DMS79 (cell line): ENCODE measurements at regions not wholly inside any gene's neighbourhood (a gene's known extent, or its start where the extent isn't known, plus 50 kb on each side); places are given as distances from the start of the nearest gene placed in this dataset.
"Not testable (repeated sequence)": the region's sequence is repeated elsewhere in the genome, so short reads cannot be mapped to it uniquely, and the experiment has no call there.

Experiments used
- DNase-seq: peaks from one replicate; lab custom pipeline; 2025; lab: John Stamatoyannopoulos, UW

DNA sequence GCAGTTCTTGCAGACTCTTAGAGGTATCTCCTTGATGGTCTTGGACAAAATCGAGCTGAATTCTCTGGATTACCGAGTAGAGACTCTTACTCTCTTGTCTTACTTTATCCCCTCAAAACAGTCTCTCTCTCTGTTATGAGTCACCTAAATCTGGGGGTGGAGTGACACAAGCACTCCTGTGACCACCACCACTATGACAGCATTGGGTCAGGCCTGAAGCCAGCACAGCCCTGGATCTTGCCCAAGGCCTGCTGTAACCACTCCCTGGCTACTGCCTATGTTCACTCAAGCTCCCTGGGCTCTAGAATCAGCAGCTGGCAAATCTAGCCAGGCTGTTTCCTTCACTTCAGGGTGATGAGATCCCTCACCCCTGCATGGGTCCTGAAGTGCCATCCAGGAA lies 662.5 kb downstream of the LUZP2 start:
- no peak for DNase-seq

DNA sequence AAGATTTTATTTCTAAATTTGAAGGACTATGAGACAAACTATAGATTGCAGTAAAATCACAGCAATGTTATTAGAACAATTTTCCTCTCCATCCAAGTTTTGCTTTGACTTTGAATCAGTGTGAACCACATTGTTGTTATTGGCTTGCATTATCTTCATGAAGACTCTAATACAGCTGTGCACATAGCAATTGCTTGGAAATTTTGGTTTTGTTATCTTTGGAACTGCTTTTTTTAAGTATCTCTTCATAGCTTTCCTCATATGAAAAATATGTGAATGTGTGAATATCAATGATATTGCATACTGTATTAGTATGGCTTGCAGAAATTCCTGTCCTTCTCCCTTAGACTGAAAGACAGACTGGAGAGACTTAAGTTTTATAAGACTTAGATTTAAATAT lies 666.6 kb downstream of the LUZP2 start:
- no peak for DNase-seq

DNA sequence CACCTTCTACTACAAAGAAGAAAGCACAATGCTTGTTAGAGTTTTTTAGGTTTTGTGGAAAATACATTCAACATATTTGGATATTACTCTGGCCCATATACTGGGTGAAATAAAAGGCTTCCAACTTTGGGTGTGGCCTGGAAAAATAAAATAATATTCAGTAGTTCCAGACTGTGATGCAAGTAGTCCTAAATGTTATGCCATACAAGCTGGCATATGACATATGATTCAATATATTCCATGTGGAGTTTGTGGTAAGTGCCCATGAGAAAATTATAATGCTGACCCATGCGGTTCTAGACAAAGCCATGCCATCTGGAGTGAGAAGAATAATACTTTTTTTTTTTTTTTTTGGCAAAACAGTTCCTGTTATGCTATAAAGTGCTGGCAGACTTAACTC lies 683.3 kb downstream of the LUZP2 start:
- DNase-seq, result no peak

DNA sequence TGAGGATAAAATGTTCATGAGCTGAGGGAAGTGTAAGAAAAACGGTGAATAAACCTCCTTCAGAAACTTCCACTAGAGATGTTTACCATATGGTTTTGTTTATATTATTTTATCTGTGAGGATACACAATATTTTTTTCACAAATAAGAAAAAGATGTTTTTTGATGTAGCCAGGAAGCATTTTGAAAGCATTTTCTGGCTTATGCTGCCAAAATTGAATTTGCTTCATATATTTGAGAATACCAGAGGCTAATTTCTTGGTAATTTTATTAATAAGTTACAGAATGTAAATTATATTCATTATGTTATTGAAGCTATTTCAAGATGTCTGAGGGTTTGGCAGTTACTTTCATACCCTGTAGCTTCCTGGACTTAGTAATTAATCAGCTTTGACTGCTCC lies 686.6 kb downstream of the LUZP2 start:
- DNase-seq, result no peak

DNA sequence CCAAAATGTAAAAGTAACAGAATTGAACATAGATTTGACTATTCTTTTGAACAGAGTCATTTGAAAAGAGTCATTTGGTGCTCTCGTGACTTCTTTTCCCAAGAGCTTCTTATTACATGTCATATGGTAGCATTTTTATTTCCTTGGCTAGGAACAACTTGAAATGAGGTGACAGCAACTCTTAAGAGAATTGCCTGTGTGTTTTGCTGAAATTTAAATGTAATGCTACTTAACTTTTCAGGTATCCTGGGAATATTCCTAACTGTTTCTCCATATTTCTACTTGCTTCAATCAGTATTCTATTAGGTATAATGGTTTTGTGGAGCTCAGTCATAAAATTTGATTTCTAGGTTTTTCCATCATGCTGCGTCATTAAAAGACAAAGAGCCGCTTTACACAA lies 700.7 kb downstream of the LUZP2 start:
- no peak for DNase-seq

DNA sequence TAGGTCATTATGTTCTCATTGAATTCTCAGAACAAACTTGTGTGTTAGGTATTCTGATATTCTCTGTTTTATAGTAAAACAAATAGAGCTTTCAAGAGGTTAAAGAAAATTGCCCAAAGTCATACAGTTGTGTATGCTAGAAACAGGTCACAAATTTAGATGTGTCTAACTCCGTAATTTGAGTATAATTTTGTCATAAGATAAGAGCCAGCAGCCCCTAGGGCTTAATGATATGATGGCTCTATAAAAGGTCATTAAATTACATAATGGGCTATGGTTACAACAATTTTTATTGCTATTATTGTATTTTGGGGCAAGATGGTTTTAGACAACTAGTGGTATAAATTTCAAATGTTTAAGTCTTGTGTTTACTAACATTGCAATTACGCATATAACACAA lies 701.9 kb downstream of the LUZP2 start:
- no peak for DNase-seq

DNA sequence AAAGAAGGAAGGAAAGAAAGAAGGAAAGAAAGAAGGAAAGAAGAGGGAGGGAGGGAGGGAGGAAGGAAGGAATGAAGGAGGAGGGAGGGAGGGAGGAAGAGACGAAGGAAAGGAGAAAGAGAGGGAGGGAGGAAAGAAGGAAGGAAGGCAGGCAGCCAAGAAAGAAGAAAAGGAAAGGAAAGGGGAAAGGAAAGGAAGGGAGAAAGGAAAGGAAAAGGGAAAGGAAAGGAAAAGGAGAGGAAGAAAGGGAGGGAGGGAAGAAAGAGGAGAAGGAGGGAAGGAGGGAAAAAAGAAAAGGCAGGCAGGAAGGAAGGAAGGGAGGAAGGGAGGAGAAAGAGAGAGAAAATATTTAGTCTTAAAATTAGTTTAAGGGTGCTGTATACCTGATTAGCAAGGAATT lies 704.1 kb downstream of the LUZP2 start:
- no peak for DNase-seq

DNA sequence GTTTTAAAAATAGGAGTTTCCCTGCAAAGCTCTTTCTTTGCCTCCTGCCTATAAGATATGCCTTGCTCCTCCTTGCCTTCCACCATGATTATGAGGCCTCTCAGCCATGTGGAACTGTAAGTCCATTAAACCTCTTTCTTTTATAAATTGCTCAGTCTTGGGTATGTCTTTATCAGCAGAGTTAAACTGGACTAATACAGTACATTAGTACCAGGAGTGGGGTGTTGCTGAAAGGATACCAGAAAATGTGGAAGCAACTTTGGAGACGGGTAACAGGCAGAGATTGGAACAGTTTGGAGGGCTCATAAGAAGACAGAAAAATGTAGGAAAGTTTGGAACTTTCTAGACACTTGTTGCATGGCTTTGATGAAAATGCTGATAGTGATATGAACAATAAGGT lies 709.9 kb downstream of the LUZP2 start:
- no peak for DNase-seq

DNA sequence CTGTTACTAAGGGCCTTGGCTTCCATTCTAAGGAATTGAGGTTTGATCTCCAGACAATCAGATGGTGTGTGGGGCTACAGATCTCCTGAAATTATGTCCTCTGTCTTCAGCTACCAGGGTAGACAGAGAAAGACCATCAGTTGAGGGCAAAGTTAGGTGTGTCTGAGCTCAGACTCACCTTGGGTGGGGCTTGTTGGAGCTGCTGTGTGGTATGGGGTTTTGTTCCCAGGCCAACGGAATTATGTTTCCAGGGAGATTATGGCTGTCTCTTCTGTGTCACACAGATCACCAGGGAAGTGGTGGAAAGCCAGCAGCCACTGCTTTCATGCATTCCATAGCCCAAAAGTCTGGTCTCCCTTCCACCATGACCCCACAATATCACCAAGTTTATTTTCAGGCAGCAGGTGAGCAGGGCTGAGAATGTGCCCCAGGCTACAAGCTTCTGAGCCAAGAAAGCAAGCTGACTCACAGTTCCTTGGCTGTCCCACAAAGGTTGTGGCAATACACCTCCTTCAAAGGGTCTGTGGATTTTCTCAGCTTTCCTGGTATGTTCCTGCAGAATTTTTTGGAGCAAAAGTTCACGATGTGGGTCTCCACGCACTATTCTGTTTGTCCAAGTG lies 714.9 kb downstream of the LUZP2 start:
- no peak for DNase-seq

DNA sequence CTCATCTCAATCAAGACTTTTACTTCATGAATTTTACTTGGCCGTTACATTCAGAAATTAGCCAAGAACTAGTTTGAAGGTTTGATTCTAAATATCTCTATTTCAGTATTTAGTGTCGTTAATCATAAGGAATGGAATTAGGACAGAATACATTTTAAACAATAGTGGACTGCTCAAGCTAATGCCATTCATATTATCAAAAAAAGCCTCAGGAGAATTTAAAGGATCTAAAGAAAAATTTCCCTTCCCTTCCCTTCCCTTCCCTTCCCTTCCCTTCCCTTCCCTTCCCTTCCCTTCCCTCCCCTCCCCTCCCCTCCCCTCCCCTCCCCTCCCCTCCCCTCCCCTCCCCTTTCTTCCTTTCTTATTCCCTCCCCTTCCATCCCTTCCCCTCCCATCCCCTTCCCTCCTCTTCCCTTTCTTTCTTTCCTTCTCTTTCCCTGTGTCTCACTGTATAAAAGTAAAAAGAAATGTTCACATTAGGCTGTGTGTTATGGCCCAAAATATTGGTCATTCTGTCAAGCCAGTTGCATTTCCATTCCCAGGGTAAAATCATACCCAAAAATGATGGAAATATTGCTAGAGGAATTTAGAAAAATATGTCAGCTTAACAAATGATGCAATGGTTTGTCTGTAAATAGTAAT lies 717.8 kb downstream of the LUZP2 start:
- no peak for DNase-seq

DNA sequence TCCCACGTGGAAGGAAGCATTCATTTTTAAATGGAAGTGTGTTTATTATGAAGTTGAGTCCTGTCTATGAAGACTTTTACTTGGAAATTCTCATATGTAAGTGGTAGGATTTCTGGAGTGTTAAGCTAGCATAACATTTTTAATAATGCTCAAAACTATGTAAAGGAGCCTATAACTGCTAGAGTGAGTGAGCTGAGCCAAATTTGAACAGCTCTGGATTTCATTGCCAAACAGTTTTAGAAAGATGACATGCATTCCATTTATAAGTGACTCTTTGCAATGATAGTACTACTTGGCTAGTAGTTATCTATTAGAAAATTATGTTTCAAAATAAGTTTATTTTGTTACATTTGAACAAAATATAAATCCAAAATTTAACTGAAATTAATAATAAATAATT lies 721.2 kb downstream of the LUZP2 start:
- DNase-seq, result no peak

DNA sequence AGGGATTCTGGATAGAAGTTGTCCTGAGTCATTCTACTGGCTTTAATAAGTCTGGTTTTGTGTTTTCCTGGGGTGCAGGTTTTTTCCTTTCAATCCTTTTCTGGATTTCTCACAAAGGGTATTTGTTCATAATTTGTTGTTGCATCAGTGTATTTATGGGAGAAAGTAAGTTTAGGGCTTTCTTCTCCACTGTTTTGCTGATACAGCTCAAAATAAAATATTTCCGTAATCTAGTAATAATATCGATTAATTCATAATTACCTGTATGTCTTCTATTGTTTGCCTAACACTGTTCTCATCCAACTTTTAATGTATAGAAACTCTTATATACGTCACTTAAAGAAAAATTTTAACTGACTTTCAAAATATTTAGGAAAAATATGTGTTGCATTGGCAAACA lies 728.2 kb downstream of the LUZP2 start:
- no peak for DNase-seq

DNA sequence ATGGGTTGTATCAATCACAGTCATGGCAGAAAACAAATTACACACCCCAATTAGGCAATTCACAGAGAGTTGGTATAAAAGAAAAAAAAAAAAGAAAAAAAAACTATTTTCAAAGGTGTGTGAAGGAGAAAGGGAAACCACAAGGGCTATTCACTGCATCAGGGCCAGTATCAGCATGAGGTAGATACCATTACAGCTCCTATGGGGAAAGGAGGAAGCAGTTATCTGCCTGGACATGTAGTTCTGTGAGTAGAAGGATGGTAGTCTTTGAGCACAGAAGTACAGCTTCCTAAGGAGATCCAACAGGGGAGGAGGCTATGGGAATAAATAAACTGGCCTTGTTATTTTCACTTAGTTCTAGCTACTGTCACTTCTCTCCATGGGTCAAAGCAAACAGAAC lies 746.1 kb downstream of the LUZP2 start:
- DNase-seq, result no peak

DNA sequence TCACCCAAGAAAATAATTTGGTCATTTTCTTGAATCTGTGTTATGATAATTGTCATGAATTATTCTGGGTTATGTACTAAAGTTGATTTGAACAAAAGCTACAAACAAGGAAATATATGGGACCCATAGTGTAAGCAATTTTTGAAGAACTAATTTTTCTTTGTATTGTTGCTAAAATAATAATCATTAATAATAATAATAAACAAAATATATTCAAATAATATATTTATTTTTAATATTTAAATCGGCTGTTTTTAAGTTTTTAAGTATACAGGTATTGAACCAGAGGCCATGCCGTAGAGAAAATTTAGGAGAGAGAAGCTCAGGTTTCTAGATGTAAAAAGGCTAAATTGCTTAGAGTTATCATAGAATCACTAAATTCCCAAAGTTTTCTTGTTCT lies 747.3 kb downstream of the LUZP2 start:
- no peak for DNase-seq

DNA sequence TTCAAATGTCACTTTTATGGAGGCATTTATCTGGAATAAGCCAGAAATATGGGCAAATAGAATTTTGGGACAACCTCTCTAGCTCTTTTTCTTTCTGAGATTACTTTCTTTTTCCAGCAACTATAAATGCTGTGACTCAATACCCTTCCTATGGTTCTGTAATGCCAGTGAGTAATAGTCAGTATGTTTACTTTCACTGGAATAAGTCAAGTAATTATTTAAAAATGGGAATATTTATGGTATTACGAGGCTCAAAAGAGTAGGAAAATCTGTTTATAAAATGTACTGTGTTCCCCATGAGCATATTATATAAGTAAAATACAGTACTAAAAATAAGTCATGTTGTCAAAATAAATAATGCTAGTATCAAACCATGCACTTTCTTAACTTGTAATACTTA lies 750.5 kb downstream of the LUZP2 start:
- DNase-seq, result no peak

DNA sequence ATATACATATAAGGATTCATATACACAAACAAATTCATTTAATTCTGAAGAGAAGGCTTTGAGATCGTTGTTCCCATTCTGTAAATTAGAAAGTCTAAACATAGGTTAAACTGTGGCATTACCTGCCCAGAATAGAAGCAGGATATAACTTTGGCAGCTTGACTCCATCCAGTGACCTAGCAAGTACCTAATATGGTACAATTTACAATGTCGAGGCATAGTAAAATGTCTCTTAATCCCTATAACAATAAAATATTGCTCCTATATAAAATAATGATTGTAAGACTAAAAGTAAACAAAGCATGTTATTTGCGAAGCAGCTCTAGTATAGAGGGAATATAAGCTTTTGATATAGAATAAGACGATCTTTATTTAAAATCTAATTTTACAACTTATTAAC lies 756.0 kb downstream of the LUZP2 start:
- no peak for DNase-seq

DNA sequence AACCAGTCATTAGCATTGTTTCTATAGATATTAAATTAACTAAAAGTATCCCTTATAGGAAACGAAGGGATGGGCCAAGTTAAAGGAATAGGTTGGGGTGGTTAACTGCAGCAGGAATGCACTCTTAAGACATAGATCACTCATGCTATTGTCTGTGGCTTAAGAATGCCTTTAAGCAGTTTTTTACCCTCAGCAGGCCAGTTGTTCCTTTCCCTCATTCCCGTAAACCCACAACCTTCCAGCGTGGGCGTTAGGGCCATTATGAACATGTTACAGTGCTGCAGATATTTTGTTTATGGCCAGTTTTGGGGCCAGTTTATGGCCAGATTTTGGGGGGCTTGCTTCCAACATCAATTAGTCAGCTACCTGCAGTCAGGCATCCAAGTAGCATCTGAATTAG lies 767.0 kb downstream of the LUZP2 start:
- not testable (repeated sequence) for DNase-seq

DNA sequence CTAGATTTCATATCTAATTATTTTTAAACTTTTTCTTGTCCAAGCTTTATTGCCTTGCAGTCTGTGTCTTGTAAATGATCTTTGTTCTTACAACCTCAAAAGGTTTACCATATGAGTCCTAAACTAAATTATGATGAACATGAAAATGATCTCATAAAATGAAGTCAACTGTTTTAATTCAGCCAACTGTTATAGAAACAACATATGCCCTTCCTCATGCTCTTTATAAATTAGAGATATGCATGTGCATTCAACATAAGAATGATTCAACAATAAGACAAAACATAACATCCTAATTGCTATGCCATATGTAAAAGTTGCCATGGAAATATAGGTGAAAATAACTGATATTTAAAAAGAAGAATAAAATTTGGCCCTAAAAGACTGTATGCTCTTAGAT lies 774.4 kb downstream of the LUZP2 start:
- no peak for DNase-seq

DNA sequence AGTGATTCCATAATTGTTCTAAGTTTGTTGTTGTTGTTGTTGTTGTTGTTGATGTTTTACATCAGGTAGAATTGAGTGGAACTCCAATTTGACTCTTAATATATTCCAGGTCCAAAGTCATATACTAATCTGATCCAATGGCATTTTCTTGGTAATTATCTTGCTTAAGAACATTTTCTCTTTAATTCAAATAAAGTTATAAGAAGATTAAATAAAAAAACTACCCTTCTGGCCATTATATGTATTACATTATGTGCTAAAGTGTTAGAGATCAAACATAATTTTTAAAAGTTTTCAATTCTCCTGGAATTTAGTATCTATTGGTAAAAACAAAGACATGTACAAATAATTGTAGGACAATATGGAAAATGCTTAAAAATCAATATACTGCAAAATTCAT lies 775.4 kb downstream of the LUZP2 start:
- no peak for DNase-seq

DNA sequence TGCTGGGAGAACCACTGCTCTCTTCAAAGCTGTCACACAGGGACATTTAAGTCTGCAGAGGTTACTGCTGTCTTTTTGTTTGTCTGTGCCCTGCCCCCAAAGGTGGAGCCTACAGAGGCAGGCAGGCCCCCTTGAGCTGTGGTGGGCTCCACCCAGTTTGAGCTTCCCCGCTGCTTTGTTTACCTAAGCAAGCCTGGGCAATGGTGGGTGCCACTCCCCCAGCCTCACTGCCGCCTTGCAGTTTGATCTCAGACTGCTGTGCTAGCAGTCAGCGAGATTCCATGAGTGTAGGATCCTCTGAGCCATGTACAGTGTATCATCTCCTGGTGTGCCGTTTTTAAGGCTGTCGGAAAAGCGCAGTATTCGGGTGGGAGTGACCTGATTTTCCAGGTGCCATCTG lies 784.0 kb downstream of the LUZP2 start:
- DNase-seq, result not testable (repeated sequence)

DNA sequence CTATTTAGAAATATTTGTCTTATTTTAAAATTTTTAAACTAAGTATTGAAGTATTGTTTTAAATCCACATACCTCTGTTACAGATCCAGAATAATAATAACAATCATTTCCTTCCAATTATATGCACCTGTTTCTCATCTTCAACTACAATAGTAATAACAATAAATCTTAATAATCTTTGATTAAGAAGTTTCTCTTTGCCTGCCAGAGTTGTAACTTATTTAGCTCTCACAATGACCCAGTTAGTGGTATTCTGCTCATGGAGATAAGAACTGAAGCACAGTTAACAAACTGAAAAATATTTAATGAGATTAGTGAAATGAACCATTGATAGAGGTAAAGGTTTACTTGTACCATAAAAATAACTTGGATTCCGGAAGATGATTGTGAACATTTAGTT lies 796.3 kb downstream of the LUZP2 start:
- no peak for DNase-seq

DNA sequence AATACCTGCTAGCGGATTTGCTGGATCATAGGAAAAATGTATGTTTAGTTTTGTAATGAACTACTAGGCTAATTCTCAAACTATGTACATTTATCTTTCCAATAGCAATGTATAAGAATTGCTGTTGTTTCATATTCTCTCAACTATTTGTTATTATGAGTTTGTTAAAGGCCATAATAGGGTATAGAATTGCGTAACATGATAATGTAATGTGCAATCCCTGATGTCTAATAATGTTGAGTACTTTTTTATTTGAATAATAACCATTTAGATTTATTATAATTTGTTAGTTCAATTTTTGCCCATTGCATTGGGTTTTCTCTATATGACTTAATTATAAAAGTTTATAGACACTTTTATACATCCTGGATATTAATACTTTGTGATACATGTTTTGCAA lies 801.6 kb downstream of the LUZP2 start:
- DNase-seq, result no peak

DNA sequence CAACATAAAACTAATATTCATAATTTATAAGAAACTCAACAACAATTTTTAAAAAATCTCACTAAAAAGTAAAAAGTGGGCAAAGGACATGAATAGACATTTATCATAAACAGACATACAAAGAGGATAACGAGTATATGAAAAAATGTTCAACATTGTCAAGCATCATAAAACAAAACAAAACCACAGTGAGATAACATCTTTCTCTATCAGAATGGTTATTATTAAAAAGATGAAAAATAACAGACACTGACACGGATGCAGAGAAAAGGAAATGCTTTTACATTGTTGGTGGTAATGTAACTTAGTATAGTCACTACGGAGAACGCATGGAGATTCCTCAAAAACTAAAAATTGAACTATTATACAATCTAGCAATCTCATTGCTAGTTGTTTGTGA lies 813.0 kb downstream of the LUZP2 start:
- no peak for DNase-seq

DNA sequence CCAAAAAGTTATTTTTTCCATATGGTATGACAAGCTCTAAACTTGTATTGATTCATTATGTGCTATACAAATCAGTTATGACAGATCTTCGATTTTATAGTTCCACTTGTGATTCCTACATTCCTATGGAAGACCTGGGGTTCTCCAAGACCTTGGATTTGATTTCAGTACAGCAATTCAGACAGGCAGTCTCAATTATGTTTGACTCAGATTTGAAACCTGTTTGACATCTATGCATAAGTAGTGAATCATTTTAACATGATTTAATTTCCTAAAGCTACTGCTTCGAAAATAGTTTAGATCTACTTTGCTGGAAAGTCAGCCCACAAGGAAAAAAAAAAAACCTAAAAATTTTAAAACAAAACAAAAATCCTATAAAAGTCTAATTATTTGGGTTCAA lies 820.4 kb downstream of the LUZP2 start:
- DNase-seq, result no peak
